ENCODE measurements at regions not wholly inside any gene's neighbourhood (a gene's known extent, or its start where the extent isn't known, plus 50 kb on each side); places are given as distances from the start of the nearest gene placed in this dataset.

DNA sequence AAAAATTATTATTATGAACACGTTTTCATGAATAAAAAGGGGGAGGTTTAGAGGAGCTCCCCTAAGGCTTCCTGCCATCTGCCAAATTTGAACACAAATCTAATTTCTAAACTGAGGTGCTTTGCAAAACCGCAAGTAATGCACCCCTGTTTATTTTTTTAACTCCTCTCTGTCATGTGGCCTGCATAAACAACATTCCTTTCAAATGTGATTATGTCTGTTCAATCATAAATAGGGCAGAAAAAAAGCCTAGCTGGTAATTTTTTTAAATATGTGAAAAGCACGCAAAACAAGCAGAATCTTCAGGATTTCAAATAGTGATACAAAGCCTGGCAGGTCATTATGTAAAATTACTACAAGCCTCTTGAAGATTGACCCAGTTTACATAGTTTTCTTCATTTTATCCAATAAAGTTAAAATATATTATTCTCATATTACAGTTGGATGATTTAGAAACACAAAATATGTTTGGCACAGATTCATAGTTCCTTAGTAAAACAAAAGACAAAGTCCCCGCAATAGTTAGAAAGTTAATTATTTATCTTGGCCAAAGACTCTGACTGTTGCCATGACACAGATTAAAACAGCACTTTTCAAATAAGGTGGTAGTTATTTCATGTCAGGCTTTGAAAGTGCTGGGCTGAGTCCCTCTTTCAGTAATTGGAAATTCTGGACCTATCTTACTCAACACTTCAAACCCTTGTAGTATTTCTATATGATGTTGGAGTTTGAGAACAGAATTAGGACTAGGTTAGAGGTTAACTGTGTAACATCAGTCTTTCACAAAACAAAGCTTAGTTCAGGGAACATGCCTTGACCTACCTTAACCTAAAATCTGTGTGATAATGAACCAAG is 200.3 kb upstream of the MPPED2 start:
- no peak for ATAC-seq (ENCODE audit: insufficient read depth, low FRiP score)
- no peak overlapping the region for H3K4me3 ChIP-seq
- no peaks in the 10 kb centered on the region for H3K9me3 ChIP-seq (ENCODE audit: control insufficient read depth in 4 of 4, insufficient read depth in 3 of 4, low read length in 3 of 4)
- H3K9ac ChIP-seq (ENCODE audit: insufficient read depth in 1 of 2, low read length in 2 of 2) = no peak overlapping the region
- TF ChIP-seq CTCF (IDR thresholded peaks at IDR 0.05; ENCODE audit: control extremely low read depth, extremely low read depth) = no peak
- WGBS, 2 donors = 55 to 71% methylated on average over 4 of the region's 4 CpGs
- H3K27me3 ChIP-seq (ENCODE audit: control insufficient read depth in 3 of 3, insufficient read depth in 3 of 3, low read length in 2 of 3) = no peaks in the 10 kb centered on the region
- peaks cover 0 to 7% (median 0%) of the 10 kb centered on the region in 5 donors for H3K4me1 ChIP-seq (ENCODE audit: control insufficient read depth in 5 of 5, insufficient read depth in 5 of 5, low read length in 5 of 5)
- peak in 2 of 3 donors; percentile 68 to 72 for DNase-seq
- no peaks in the 10 kb centered on the region for H3K36me3 ChIP-seq (ENCODE audit: control insufficient read depth in 4 of 4, insufficient read depth in 4 of 4, low read length in 4 of 4)
- no peak overlapping the region for H3K27ac ChIP-seq (ENCODE audit: low read depth in 1 of 2, low read length in 1 of 2)

DNA sequence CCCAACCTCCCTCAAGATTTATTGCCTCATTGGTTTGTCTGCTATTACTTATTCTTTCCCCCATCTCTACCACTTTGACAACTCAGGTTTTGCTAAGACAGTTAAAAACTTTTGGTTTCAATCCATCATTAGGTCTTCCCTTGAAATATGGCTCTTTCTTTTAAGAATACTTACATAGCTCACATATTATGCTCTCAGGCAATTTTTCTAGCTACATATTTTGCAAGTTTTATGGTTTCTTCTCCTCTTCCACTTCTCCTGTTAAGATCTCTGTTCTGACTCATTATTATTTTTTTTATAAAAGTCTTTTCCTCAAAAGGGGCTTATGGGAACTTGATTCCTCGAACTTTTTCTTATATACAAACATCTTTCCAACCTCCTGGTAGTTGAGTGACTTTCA is 192.4 kb upstream of the MPPED2 start:
- TF ChIP-seq CTCF (IDR thresholded peaks at IDR 0.05; ENCODE audit: control extremely low read depth, extremely low read depth) = no peak
- WGBS, 2 donors = 49 to 54% methylated on average over 1 of the region's 1 CpG
- Histone ChIP-seq H3K9me3 (ENCODE audit: control insufficient read depth in 4 of 4, insufficient read depth in 3 of 4, low read length in 3 of 4) (no peaks in the 10 kb centered on the region), H3K36me3 (ENCODE audit: control insufficient read depth in 4 of 4, insufficient read depth in 4 of 4, low read length in 4 of 4) (no peaks in the 10 kb centered on the region), H3K27me3 (ENCODE audit: control insufficient read depth in 3 of 3, insufficient read depth in 3 of 3, low read length in 2 of 3) (no peaks in the 10 kb centered on the region), H3K27ac (ENCODE audit: low read depth in 1 of 2, low read length in 1 of 2) (no peak overlapping the region), H3K9ac (ENCODE audit: insufficient read depth in 1 of 2, low read length in 2 of 2) (no peak overlapping the region), H3K4me3 (no peak overlapping the region), H3K4me1 (ENCODE audit: control insufficient read depth in 5 of 5, insufficient read depth in 5 of 5, low read length in 5 of 5) (peaks cover 0 to 6% (median 0%) of the 10 kb centered on the region in 5 donors)
- ATAC-seq (ENCODE audit: insufficient read depth, low FRiP score) = no peak
- no peak for DNase-seq

- DNase-seq (no peak), ATAC-seq (ENCODE audit: insufficient read depth, low FRiP score) (no peak)
- TF ChIP-seq CTCF (IDR thresholded peaks at IDR 0.05; ENCODE audit: control extremely low read depth, extremely low read depth) = no peak
- H3K27me3 ChIP-seq (ENCODE audit: control insufficient read depth in 3 of 3, insufficient read depth in 3 of 3, low read length in 2 of 3) = no peaks in the 10 kb centered on the region
- H3K9me3 ChIP-seq (ENCODE audit: control insufficient read depth in 4 of 4, insufficient read depth in 3 of 4, low read length in 3 of 4) = no peaks in the 10 kb centered on the region
- peaks cover 0 to 6% (median 0%) of the 10 kb centered on the region in 5 donors for H3K4me1 ChIP-seq (ENCODE audit: control insufficient read depth in 5 of 5, insufficient read depth in 5 of 5, low read length in 5 of 5)
- H3K9ac ChIP-seq (ENCODE audit: insufficient read depth in 1 of 2, low read length in 2 of 2) = no peak overlapping the region
- H3K4me3 ChIP-seq = no peak overlapping the region
- 90 to 93% methylated on average over 1 of the region's 1 CpG for whole genome bisulfite sequencing, 2 donors
- no peaks in the 10 kb centered on the region for H3K36me3 ChIP-seq (ENCODE audit: control insufficient read depth in 4 of 4, insufficient read depth in 4 of 4, low read length in 4 of 4)
- H3K27ac ChIP-seq (ENCODE audit: low read depth in 1 of 2, low read length in 1 of 2) = no peak overlapping the region
Observed at GRCh38 chr11:30775233-30775522, 189.0 kb upstream of the MPPED2 start.

Measured in lung (tissue), 11 donors.